GM03348 (cell line): ENCODE measurements at regions not wholly inside any gene's neighbourhood (a gene's known extent, or its start where the extent isn't known, plus 50 kb on each side); places are given as distances from the start of the nearest gene placed in this dataset.
"Not testable (repeated sequence)": the region's sequence is repeated elsewhere in the genome, so short reads cannot be mapped to it uniquely, and the experiment has no call there.

Experiments used
- DNase-seq: peaks from one replicate; pipeline ENCODE4 v3.0.0; 2012; ENCODE audit warnings: low spot score

- DNase-seq, result no peak
Observed at GRCh38 chr5:12570688-12571087, 666.4 kb upstream of the CTNND2 start.

GRCh38 chr5:12566441-12566840, 662.2 kb upstream of the CTNND2 start:
- DNase-seq, result no peak

GRCh38 chr5:12557012-12557411, 652.8 kb upstream of the CTNND2 start:
- no peak for DNase-seq

- no peak for DNase-seq
Observed at GRCh38 chr5:12526113-12526512, 621.9 kb upstream of the CTNND2 start.

- no peak for DNase-seq
Observed at GRCh38 chr5:12522116-12522515, 617.9 kb upstream of the CTNND2 start.

GRCh38 chr5:12504983-12505382, 600.7 kb upstream of the CTNND2 start:
- DNase-seq, result not testable (repeated sequence)

- no peak for DNase-seq
Observed at GRCh38 chr5:12488161-12488560, 583.9 kb upstream of the CTNND2 start.

GRCh38 chr5:12480487-12480886, 576.2 kb upstream of the CTNND2 start:
- DNase-seq, result no peak

GRCh38 chr5:12477554-12477953, 573.3 kb upstream of the CTNND2 start:
- no peak for DNase-seq

GRCh38 chr5:12467799-12468198, 563.6 kb upstream of the CTNND2 start:
- no peak for DNase-seq

- DNase-seq, result no peak
Observed at GRCh38 chr5:12460493-12461261, 556.4 kb upstream of the CTNND2 start.

GRCh38 chr5:12459326-12459725, 555.1 kb upstream of the CTNND2 start:
- no peak for DNase-seq

- no peak for DNase-seq
Observed at GRCh38 chr5:12419075-12419474, 514.8 kb upstream of the CTNND2 start.

GRCh38 chr5:12413585-12413984, 509.3 kb upstream of the CTNND2 start:
- DNase-seq, result no peak

GRCh38 chr5:12413075-12413474, 508.8 kb upstream of the CTNND2 start:
- no peak for DNase-seq

GRCh38 chr5:12399868-12400267, 495.6 kb upstream of the CTNND2 start:
- DNase-seq, result no peak

GRCh38 chr5:12392246-12392645, 488.0 kb upstream of the CTNND2 start:
- no peak for DNase-seq

- no peak for DNase-seq
Observed at GRCh38 chr5:12385095-12385494, 480.8 kb upstream of the CTNND2 start.

GRCh38 chr5:12384005-12384404, 479.8 kb upstream of the CTNND2 start:
- no peak for DNase-seq

- DNase-seq, result no peak
Observed at GRCh38 chr5:12367973-12368372, 463.7 kb upstream of the CTNND2 start.

GRCh38 chr5:12360218-12360617, 456.0 kb upstream of the CTNND2 start:
- DNase-seq, result no peak

- DNase-seq, result no peak
Observed at GRCh38 chr5:12358371-12359090, 454.3 kb upstream of the CTNND2 start.

- DNase-seq, result no peak
Observed at GRCh38 chr5:12357626-12358025, 453.4 kb upstream of the CTNND2 start.

- DNase-seq, result no peak
Observed at GRCh38 chr5:12354686-12355085, 450.4 kb upstream of the CTNND2 start.
